GM21423 (cell line): ENCODE measurements at regions not wholly inside any gene's neighbourhood (a gene's known extent, or its start where the extent isn't known, plus 50 kb on each side); places are given as distances from the start of the nearest gene placed in this dataset.
"Not testable (repeated sequence)": the region's sequence is repeated elsewhere in the genome, so short reads cannot be mapped to it uniquely, and the experiment has no call there.

Experiments
- ATAC-seq: cut with Tn5 transposase; IDR thresholded peaks from one replicate; pipeline ENCODE4 v1.9.1; 2021; ENCODE audit warnings: mild to moderate bottlenecking, moderate library complexity; ENCODE audit not compliant: unreplicated experiment

DNA sequence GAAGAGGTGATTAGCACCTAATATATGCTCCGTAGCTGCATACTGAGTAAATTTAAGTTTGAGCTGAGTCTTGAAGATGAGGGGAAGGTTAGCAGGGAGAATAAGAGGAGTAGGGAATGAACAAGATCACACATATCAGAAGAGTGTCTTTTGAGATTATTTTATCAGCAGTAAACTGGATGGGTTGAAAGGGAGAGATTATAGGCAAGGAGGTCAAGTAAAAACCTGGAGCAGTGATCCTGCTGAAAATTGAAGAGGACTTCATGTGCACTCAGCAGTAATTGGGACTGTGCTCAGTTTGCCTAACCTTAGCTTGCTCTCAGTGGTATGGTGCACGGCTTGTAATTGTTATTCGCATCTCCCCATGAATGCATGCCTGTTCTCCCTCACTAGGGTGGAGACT lies 79.5 kb upstream of the PICALM start:
- ATAC-seq, result no peak

DNA sequence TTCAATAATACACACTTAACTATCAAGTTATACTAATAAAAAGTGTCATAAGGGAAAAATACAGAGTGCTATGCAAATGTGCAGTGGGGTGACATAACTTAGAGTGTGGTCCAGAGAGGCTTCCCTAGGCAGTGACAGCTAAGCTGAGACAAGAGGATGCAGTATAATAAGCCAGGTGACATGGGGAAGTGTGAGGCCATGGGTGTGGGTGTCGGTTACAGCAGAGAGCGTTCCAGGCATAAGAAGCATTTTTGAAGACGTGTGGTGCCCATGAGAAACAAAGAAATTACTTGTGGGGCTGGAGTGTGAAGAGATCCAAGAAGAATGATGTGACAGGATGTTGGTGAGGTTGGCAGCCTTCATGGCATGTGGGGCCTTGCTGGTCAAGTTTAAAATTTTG lies 78.1 kb upstream of the PICALM start:
- no peak for ATAC-seq

DNA sequence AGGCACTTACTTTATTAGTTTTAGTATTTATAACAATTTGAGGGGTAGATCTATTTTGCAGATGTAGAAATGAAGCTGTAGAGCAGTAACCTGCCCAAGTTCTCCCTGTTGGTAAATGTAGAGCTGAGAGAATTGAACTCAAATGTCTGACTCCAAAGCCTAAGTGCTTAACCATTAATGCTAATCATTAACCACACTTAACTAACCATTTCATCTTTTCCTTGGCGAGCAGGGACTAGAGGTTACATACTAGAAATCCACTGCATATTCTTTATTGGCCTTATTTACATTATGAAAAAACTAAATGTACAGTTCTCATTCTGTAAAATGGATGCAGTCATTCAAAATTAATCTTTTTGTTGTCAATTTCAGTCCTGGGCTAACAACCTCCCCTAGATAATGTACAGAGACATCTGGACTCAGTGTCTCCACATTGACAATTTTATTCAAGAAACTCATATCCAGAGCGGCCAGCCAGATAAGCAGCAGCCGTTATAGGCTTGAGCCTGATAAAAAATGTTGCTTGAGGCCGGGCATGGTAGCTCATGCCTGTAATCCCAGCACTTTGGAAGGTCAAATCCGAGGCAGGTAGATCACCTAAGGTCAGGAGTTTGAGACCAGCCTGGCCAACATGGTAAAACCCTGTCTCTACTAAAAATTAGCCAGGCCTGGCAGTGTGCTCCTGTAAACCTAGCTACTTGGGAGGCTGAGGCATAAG lies 76.7 kb upstream of the PICALM start:
- ATAC-seq, result peak; percentile 48

DNA sequence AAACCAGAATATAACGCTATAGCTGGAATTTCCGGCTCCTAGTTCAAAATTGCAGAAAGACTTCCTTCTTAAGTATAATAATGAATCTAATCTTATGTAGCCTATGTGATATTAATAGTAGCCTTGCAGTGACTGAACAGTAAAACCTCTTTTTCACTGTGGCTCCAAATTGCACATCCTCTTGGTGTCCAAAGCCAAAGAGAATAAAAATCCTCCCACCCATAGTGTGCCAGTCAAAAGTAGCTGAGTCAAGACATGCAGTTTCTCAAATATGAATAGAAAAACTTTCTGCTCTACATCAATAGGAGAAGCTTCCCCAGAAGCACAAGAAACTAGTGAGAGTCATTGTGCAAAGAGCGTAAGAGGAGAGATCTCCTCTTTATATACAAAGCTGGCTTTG lies 76.0 kb upstream of the PICALM start:
- ATAC-seq, result peak; percentile 31

DNA sequence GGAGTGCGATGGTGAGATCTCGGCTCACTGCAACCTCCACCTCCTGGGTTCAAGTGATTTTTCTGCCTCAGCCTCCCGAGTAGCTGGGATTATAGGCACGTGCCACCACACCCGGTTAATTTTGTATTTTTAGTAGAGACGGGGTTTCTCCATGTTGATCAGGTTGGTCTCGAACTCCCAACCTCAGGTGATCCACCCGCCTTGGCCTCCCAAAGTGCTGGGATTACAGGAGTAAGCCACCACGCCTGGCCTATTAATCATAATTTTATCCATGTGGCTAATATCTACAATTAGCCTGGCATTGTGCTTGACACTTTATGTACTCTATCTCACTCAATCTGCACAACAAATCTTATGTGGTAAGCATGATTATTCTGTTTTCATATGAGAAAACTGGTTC lies 75.2 kb upstream of the PICALM start:
- ATAC-seq, result not testable (repeated sequence)

DNA sequence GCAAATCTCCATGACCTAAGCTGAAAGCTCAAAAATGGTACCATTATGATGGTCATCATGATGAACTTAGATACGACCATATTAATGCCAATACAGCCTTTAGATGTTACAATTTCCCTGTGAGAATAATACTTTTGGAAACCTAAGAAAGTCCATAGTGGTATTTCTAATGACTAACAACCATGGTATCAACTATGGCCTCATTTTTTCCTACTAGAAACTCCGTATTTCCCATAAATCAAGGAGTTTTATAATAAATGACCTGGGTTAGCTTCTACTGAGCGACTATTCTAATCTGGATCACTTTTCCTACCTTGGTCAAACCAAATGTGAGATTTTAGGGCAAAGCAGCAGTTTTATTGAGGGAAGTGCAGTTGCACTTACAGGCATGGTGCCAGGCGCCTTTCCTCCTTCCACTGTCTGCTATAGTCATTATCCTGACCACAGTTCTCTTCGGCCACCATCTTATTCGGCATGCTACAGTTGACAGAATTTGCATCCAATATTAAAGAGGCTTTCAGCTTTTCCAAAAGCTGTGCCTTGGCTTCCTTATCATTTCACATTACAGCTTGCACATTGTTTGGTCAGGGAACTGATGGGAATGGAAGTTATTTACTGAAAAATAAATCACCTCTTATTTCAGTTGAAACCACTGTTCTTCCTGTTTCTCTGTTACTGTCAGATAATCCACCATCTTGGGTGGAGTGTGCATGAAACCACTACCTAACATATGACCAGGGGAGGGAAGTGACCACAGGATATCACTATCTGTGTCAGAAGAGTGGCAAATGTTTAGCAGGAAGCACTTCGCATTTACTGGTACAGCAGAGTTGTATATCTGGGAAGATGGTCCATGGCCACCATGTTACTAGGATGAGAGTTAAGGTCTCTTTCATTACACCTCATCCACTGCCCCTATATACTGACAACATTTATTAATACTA lies 74.5 kb upstream of the PICALM start:
- peak; percentile 45 for ATAC-seq

DNA sequence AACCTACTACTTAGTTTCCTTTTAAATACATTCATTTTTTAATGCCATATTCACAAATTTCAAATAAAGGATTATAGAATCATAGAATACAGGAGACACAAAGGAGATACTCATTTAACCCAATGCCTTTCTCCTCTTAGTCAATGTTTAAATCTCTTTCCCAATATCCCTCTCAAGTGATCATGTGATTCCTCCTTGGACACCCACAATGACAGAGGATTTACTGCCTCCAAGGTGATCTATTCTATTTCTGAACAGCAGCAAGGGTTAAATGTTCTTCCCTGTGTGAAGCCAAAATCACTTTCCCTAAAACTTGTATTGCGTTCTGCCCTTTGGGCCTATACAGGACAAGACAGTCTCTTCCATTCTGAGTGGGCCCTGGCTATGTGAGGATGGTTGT lies 73.3 kb upstream of the PICALM start:
- ATAC-seq, result no peak

DNA sequence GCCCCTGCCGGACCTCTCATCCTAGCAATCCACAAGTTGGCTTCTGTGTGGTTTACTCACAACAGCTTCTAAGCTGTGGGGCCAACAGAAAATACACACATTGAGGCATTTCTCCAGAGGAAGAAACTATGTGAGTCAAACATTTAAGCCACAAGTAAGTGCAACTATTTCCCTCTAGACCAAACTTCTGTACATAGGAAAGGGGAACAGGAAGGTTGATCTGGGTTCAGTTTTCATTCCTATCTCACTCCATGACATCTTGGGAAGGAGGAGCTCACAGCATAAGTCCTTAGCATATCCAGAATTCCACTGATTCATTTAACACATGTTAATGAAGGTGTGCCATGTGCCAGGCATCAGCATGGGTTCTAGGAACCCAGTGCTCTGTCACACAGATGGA lies 72.8 kb upstream of the PICALM start:
- ATAC-seq, result no peak

DNA sequence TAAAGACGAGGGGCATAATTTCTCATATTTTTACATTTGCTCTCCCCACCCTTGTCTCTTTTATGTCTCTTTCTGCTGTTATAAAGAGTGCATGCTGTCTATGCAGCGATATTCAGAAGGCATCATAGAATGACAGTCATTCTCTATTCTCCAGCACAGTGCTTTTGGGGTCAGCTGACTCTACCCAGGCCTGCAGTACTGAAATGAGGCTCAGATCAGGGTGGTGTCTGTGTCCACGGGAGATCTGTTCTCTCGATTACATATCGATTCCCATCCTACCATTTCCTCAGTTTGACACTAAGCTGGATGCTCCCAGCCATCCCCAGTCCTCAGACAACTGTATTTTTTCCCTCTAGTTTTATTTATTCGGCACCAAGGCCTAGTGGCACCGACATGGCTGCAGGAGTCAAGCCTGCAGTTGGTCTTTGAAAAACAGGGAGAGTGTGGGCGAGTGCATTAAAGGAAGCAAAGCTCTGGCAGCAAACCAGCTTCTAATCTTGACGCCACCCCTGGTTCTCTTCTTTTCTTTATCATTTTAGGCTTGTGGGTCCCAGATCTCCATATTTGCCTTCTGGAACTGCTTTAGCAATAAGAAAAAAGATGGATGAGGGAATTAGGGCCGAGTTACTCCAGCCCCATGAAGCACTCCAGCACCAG lies 71.6 kb upstream of the PICALM start:
- ATAC-seq, result no peak

DNA sequence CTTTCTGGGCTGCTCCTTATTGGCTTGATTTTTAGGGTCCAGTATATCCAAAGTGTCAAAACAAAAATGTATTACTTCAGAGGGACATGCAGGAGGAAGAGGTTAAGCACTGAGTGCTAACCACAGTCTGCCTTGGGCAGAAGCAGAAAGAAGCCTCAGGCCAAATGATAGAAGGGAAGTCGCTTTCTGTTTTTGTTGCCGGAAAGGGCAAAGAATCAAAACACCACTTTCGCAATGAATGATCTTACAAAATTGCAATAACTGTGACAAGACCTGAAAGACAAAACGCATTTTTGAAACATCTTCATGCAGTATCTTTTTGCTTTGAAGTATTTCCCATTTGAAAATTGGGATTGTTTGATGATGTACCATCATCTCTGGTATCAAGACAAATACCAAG lies 70.1 kb upstream of the PICALM start:
- peak; percentile 78 for ATAC-seq

DNA sequence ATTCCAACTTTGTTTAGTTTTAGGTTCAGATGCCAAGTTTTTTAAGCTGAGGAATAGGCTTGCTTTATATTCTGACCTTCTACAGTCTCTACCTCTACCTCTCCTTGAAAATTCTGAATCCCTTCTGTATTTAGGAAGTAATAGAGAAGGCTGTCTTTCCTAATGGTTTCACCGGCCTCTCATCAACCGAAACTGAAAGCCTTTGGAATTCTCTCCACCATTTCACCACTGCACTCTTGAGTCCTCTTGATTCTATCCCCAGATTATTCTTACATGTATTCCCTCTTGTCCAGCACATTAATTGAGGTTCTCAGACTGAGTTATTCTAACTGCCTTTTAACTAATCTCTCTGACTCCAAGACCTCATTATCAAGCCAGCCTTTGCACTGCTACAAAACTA lies 67.7 kb upstream of the PICALM start:
- ATAC-seq, result no peak

DNA sequence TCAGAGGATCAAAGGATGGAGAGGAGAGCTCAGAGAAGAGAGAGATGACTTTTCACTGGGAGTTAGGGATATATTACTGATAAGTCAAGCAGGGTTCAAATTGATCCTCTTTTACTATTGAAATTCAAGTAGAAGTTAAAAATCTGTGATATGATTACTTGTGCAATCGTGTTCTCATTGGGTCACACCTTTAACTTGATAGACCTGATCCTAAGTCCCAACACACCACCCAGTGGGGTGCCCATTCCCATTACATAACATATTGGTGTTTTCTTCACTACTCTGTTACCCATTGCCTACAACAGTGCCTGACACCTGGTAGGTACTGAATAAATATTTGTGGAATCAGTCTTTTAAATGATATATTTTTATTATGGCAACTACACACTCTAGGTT lies 66.4 kb upstream of the PICALM start:
- ATAC-seq, result no peak

DNA sequence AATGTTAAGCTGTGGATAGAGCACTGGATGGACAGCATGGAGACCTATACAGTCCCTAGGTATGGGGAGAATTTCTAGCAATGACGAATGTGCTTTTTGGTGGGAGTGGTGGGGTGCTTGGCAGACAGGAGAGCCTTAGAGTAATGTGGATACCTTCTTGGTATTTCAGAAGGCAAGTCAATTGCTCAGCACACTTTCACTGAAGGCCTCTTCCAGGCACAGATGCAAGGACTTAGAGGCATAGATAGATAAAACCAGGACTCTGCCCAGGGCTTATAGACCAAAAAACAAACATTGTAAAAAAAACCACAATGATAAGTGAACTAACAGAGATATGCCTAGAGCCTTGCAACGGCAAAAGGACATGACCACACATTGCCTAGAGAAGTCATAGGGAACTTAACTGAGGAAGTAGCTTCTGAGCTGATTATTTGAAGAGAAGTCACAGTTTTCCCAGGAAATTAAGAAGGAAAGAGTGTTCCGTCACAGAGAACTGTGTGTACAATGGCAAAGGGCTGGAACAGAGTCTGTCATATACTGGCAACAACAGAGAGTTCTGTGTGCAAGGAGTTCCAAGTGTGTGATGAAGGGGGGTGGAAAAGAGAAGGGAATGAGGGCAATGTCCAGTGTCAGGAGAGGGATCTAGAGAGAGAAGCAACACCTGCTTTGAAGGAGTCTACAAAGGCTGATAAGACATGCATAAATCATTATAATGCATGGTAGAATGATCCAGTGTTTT lies 65.9 kb upstream of the PICALM start:
- ATAC-seq, result no peak

DNA sequence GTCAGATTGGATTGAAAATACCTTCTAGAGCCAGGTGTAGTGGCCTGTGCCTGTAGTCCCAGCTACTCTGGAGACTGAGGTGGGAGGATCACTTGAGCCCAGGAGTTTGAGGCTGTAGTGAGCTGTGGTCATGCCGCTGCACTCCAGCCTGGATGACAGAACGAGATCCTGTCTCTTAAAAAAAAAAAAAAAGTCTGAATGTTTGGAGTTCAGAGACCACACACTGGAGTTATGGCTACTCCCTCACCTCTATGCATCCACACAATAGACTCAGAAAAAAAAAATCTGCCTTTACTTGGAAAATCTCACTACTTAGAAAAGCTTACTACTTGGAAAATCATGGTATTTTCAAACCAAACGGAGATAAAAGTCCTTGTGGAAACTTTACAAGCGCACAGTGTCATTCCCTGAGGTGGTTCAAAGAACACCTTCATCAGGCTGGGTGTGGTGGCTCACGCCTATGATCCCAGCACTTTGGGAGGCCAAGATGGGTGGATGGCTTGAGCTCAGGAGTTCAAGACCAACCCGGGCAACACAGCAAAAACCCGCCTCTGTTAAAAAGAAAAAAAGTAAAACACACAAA lies 63.9 kb upstream of the PICALM start:
- ATAC-seq, result no peak

DNA sequence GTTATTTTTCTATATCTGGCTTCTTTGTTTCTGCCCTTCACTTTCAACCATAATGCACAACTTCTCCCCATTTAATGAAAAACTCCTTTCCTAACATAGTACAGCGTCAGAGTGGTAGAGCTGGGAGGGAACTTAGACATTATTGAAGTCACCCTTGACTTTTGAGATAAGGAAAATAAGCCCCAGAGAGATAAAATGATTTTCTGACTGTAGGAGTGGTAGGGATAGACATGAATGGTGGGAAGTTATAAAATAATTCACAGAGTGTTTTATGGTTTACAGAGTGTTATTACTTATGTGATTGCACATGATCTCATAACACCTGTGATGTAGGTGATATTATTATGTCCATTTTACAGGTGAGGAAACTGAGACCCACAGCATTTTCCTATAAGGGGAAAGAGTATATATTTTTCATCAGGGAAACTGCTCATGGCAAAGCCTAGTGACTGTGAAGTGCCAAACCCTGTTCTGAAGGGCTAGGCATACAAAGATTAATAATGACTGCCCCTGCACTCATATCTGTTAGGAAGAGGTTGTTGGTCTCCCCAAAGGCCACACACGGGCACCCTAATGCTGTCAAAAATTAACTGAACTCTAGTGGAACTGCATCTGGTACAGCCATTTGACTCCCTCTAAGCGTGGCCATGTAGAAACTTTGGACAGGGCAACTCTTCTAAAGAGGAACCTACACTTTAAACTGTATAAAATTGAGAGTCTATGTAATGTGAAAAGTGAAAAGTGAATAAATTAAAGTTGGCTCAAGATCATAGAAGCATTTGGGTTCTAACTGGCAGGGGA lies 61.1 kb upstream of the PICALM start:
- ATAC-seq, result peak; percentile 55

DNA sequence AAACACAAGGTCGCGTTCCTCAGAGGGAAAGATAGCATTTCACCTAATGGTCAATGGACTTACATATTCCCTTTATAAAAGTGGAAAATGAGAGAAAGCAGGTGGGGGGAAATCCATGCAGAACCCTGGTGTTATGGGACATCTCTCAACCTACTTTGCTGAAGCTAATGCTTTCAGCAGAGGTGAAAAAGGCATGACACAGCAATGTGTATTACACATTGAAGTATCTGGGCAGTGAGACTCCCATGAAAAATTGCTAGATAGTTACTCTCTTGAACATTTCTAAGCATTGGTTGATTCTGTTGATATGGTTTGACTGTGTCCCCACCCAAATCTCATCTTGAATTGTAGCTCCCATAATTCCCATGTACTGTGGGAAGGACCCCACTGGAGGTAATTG lies 60.0 kb upstream of the PICALM start:
- ATAC-seq, result no peak

DNA sequence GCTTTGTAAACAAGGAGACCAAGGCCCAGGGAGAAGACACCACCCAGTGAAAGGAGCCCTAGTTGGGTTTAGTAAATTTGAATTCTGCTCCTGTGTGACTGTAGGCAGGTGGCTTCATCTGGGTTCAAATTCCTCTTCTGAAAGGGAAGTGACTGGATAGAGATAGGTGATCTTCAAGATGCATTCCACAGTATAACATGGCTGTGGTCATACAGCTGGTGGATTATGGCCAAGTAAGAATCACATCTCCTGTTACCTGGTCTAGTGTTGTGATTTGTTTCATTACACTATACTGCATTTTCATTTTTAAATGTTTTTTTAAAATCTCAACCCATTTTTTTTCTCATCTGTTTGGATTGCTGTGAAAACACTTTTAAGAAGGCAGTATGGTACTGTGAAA lies 58.0 kb upstream of the PICALM start:
- ATAC-seq, result no peak

DNA sequence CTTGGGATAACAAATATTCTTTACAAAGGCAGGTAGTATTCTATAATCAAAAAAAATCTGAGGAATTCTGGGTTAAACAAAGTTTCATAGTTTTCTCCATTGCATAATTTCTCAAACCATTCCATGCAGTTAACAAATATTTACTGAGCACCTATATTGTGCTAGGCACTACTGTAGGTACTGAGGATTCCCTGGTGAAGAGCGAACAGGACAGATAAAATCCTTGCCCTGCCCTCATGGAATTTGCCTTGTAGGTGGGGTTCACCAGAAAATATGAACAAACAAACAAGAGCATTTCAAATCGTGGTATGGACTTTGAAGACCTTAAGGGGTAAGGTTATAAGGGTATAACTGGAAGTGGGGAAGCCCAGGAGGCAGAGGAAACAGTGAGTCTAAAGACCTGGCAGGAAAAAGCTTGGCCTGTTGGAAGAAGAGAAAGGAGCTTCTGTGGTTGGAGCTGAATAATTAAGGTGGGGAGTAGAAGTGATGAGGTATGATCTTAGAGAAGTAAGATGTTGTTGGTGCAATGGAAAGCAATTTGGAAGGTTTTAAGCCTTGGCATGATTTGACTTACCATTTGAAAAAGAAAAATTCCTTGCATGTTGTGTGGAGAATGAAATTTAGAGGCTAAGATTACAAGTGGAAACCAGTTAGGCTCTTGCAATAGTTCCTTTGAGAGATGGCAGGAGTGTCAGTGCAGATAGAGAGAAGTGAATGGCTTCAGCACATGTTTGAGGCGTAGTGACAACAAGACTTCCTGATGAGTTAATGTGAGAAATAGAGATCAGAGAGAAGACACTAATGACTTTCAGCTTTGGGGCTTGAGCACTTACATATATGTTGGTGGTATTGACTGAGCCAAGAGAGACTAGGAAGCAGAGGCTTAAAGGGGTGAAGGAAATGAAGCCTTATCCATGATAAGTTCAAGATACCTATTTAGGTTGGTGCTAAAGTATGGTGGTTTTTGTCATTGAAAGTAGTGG lies 55.7 kb upstream of the PICALM start:
- ATAC-seq, result no peak

DNA sequence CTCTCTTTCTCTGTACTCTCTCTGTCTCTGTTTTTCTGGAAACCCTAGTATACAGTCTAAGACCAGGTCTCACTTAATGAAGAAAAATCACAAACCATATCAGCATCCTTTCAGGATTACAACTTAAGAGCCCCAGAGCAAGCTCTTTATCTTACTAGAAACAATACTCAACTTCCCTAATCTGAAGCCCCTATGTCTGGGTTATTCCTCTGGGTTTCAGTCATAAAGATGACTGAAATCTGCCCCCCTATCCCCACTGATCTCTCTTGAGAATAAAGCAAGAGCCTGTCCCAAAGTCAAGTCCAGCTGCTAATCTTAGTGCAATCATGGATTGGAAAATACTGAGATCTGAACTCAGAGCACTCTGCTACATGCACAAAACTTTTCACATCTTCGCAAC lies 53.9 kb upstream of the PICALM start:
- ATAC-seq, result no peak
